Hematopoietic multipotent progenitor cell (in vitro differentiated cells): ENCODE measurements at regions not wholly inside any gene's neighbourhood (a gene's known extent, or its start where the extent isn't known, plus 50 kb on each side); places are given as distances from the start of the nearest gene placed in this dataset.
"Not testable (repeated sequence)": the region's sequence is repeated elsewhere in the genome, so short reads cannot be mapped to it uniquely, and the experiment has no call there.

Experiments used
- DNase-seq, 3 donors: peaks; one replicate each; pipeline ENCODE4 v3.0.0-alpha.2; 2011 to 2015; ENCODE audit warnings: low read depth in 2 of 3, low spot score in 2 of 3

- DNase-seq = no peak
These were observed 124.3 kb downstream of the BDH1 start for GRCh38 chr3:197431346-197431910.

- no peak for DNase-seq
These were observed 124.8 kb downstream of the BDH1 start for GRCh38 chr3:197430934-197431333.

- no peak for DNase-seq
These were observed 125.3 kb downstream of the BDH1 start for GRCh38 chr3:197430502-197430901.

- DNase-seq = no peak
These were observed 126.8 kb downstream of the BDH1 start for GRCh38 chr3:197428952-197429351.

GRCh38 chr3:197428117-197428801 is 127.5 kb downstream of the BDH1 start:
- DNase-seq = peak in 2 of 3 donors; percentile 28 to 54

GRCh38 chr3:197427021-197427420 is 128.6 kb upstream of the DLG1 start:
- no peak for DNase-seq

- DNase-seq = no peak
These were observed 127.7 kb upstream of the DLG1 start for GRCh38 chr3:197426121-197426566.

- no peak for DNase-seq
These were observed 127.2 kb upstream of the DLG1 start for GRCh38 chr3:197425485-197426120.

- DNase-seq = no peak
These were observed 126.5 kb upstream of the DLG1 start for GRCh38 chr3:197424674-197425484.

GRCh38 chr3:197424266-197424665 is 125.9 kb upstream of the DLG1 start:
- DNase-seq = no peak

- DNase-seq = no peak
These were observed 125.0 kb upstream of the DLG1 start for GRCh38 chr3:197423376-197423775.

- DNase-seq = no peak
These were observed 124.1 kb upstream of the DLG1 start for GRCh38 chr3:197422506-197422905.

- no peak for DNase-seq
These were observed 122.6 kb upstream of the DLG1 start for GRCh38 chr3:197421021-197421420.

GRCh38 chr3:197420566-197420965 is 122.2 kb upstream of the DLG1 start:
- DNase-seq = no peak

- DNase-seq = no peak
These were observed 121.7 kb upstream of the DLG1 start for GRCh38 chr3:197420115-197420514.

- no peak for DNase-seq
These were observed 121.3 kb upstream of the DLG1 start for GRCh38 chr3:197419696-197420095.

- DNase-seq = no peak
These were observed 119.7 kb upstream of the DLG1 start for GRCh38 chr3:197417911-197418618.

GRCh38 chr3:197417441-197417840 is 119.0 kb upstream of the DLG1 start:
- no peak for DNase-seq

GRCh38 chr3:197411899-197412298 is 113.5 kb upstream of the DLG1 start:
- not testable (repeated sequence) for DNase-seq

GRCh38 chr3:197410170-197410569 is 111.8 kb upstream of the DLG1 start:
- DNase-seq = not testable (repeated sequence)
